IMR-90 (cell line): ENCODE measurements at regions not wholly inside any gene's neighbourhood (a gene's known extent, or its start where the extent isn't known, plus 50 kb on each side); places are given as distances from the start of the nearest gene placed in this dataset.

ENCODE experiments used
- ATAC-seq: fragments of 200-7000 bp; cut with Tn5 transposase; 2 replicates; pipeline ENCODE4 v1.9.1; 2020; ENCODE audit warnings: low read depth, mild to moderate bottlenecking, moderate library complexity
- BruUV-seq: library from RNA; stranded (reverse); fragments of 400-500 nt; replicated peaks from 2 replicates; lab custom pipeline; 2021; lab: Mats Ljungman, UMichigan
- CTCF ChIA-PET: fragments of 300-600 bp; formaldehyde crosslinking; extraction: SDS; loops from one replicate; lab custom pipeline; 2021; ENCODE audit warnings: antibody characterized with exemption; lab: Yijun Ruan, JAX
- POLR2A ChIA-PET: fragments of 300-600 bp; sonication (Branson Sonifier 250); formaldehyde crosslinking; loops from one replicate; lab custom pipeline; 2022; ENCODE audit warnings: antibody characterized with exemption; ENCODE audit not compliant: unreplicated experiment; lab: Charles Lee
- DNase-seq: peaks from one replicate; pipeline ENCODE4 v3.0.0; 2013
- H2AFZ ChIP-seq: replicated peaks from 2 replicates; pipeline ENCODE3; 2013; ENCODE audit warnings: low read length, mild to moderate bottlenecking; ENCODE audit not compliant: poor library complexity
- H2AK5ac ChIP-seq: 2 replicates; pipeline ENCODE4 v1.6.1; 2013; ENCODE audit warnings: low read depth, low read length, inconsistent platforms
- H2AK9ac ChIP-seq: replicated peaks from 2 replicates; pipeline ENCODE3; 2013; ENCODE audit warnings: mild to moderate bottlenecking, low read depth, low read length, moderate library complexity; ENCODE audit not compliant: poor library complexity
- H2BK120ac ChIP-seq: 2 replicates; pipeline ENCODE4 v1.6.1; 2013; ENCODE audit warnings: low read depth, low read length, inconsistent platforms
- H2BK15ac ChIP-seq: 3 replicates; pipeline ENCODE4 v1.6.1; 2013; ENCODE audit warnings: low read depth, low read length, inconsistent platforms
- H2BK20ac ChIP-seq: 2 replicates; pipeline ENCODE4 v1.6.1; 2013; ENCODE audit warnings: low read depth, mild to moderate bottlenecking, inconsistent platforms, low read length, moderate library complexity
- H2BK5ac ChIP-seq: 2 replicates; pipeline ENCODE4 v1.6.1; 2013; ENCODE audit warnings: mild to moderate bottlenecking, low read depth, low read length, inconsistent platforms; ENCODE audit not compliant: poor library complexity, severe bottlenecking
- H3K14ac ChIP-seq: replicated peaks from 2 replicates; pipeline ENCODE4 v1.6.1; 2013; ENCODE audit warnings: low read depth, low read length, inconsistent platforms
- H3K18ac ChIP-seq: 2 replicates; pipeline ENCODE4 v1.6.1; 2013; ENCODE audit warnings: low read depth, low read length, control low read depth
- H3K23ac ChIP-seq: 2 replicates; pipeline ENCODE4 v1.6.1; 2013; ENCODE audit warnings: low read depth, low read length, inconsistent platforms
- H3K27ac ChIP-seq: 2 replicates; pipeline ENCODE4 v1.5.1; 2013; ENCODE audit warnings: mild to moderate bottlenecking, control low read depth, low read length; ENCODE audit not compliant: insufficient read depth
- H3K27me3 ChIP-seq: 2 replicates; pipeline ENCODE4 v1.6.1; 2013; ENCODE audit warnings: low read length; ENCODE audit not compliant: control insufficient read depth, insufficient read depth
- H3K36me3 ChIP-seq: 2 replicates; pipeline ENCODE4 v1.6.1; 2013; ENCODE audit warnings: low read length, mixed read lengths; ENCODE audit not compliant: control insufficient read depth, insufficient read depth
- H3K4ac ChIP-seq: 2 replicates; pipeline ENCODE4 v1.6.1; 2013; ENCODE audit warnings: low read depth, low read length, inconsistent platforms
- H3K4me1 ChIP-seq: 2 replicates; pipeline ENCODE4 v1.6.1; 2013; ENCODE audit warnings: low read length, mixed read lengths; ENCODE audit not compliant: control insufficient read depth, insufficient read depth
- H3K4me2 ChIP-seq: 2 replicates; pipeline ENCODE4 v1.6.1; 2013; ENCODE audit warnings: low read depth, mild to moderate bottlenecking, control low read depth, low read length, moderate library complexity
- H3K4me3 ChIP-seq: 2 replicates; pipeline ENCODE4 v1.5.1; 2013; ENCODE audit warnings: low read depth, mild to moderate bottlenecking, control low read depth, low read length, moderate library complexity; ENCODE audit not compliant: insufficient read depth
- H3K56ac ChIP-seq: 2 replicates; pipeline ENCODE4 v1.6.1; 2013; ENCODE audit warnings: low read length, inconsistent platforms; ENCODE audit not compliant: insufficient read depth; ENCODE audit errors: extremely low read depth
- H3K79me1 ChIP-seq, 2 experiments: 2 replicates each; pipeline ENCODE4 v1.6.1; 2013; ENCODE audit warnings: low read length in 2 of 2, inconsistent platforms in 1 of 2, low read depth in 1 of 2
- H3K9ac ChIP-seq: 2 replicates; pipeline ENCODE4 v1.6.1; 2013; ENCODE audit warnings: low read depth, low read length, control low read depth
- H3K9me1 ChIP-seq: 2 replicates; pipeline ENCODE4 v1.6.1; 2013; ENCODE audit warnings: low read length, inconsistent platforms; ENCODE audit not compliant: insufficient read depth
- H3K9me3 ChIP-seq: 2 replicates; pipeline ENCODE4 v1.6.1; 2013; ENCODE audit warnings: low read length; ENCODE audit not compliant: control insufficient read depth, insufficient read depth
- H4K20me1 ChIP-seq: 2 replicates; pipeline ENCODE4 v1.6.1; 2013; ENCODE audit warnings: low read length, inconsistent platforms; ENCODE audit not compliant: insufficient read depth
- H4K5ac ChIP-seq: 2 replicates; pipeline ENCODE4 v1.6.1; 2013; ENCODE audit warnings: mild to moderate bottlenecking, low read depth, low read length, control low read depth
- H4K8ac ChIP-seq, 2 experiments: 2 replicates each; pipeline ENCODE4 v1.6.1; 2013; ENCODE audit warnings: low read depth in 2 of 2, low read length in 2 of 2, control low read depth in 1 of 2, inconsistent platforms in 1 of 2
- H4K91ac ChIP-seq: 2 replicates; pipeline ENCODE4 v1.6.1; 2013; ENCODE audit warnings: low read depth, low read length, inconsistent platforms; ENCODE audit not compliant: insufficient read depth
- MAFK ChIP-seq: IDR thresholded peaks from 2 replicates; pipeline ENCODE4 v1.6.1; 2012; ENCODE audit warnings: low read depth, low read length, improper control_type of control experiment
- RAD21 ChIP-seq: IDR thresholded peaks from 2 replicates; pipeline ENCODE4 v1.6.1; 2012; ENCODE audit warnings: low read length, improper control_type of control experiment
- WGBS, 2 experiments: methylation state at CpG; one replicate each; pipeline versions ENCODE4 v1.1.5 to v1.1.7; 2013; ENCODE audit warnings: missing lambda C conversion rate in 2 of 2; ENCODE audit not compliant: insufficient read length in 1 of 2; ENCODE audit errors: extremely low coverage in 2 of 2; 5-methylcytosine and 5-hydroxymethylcytosine counted together
- dilution Hi-C: fragments of 300-500 bp; cut with HindIII; formaldehyde crosslinking; loops from one replicate; pipeline ENCODE4 v1.14.3; 2018; ENCODE audit warnings: low sequenced_read_pairs; ENCODE audit not compliant: unreplicated experiment
- in situ Hi-C: fragments of 300-500 bp; cut with MboI; formaldehyde crosslinking; loops from 3 replicates; pipeline ENCODE4 v1.14.3; 2019; ENCODE audit warnings: low sequenced_read_pairs, inconsistent platforms, mixed read lengths
- intact Hi-C: fragments of 100-400 bp; cut with micrococcal nuclease; formaldehyde crosslinking; loops from 2 replicates; pipeline ENCODE4 v1.10.0; 2022

DNA sequence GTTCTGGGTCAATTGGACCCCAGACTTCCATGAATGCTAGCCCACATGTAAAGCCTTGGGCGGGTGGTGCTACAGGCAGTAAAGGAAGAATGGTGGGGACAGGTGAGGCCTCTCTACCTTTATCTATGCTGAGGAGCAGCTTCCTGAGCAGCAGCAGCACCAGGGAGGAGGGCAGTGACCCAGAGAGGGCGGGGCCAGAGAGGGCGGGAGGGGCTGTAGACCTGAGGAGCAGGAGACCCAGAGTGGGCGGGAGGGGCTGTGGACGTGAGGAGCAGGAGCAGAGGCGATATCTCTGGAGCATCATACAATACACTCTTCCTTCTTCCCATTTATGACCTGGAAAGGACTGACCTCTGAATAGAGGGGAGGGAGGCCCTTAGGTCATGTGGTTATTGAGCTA lies 165.9 kb downstream of the MTRR start:
- H3K23ac ChIP-seq = no peak overlapping the region
- no peak overlapping the region for H3K4me2 ChIP-seq
- H3K4ac ChIP-seq = no peak overlapping the region
- H2AK5ac ChIP-seq = no peak overlapping the region
- TF ChIP-seq RAD21 (no peak), MAFK (no peak)
- H3K9me3 ChIP-seq = no peaks in the 10 kb centered on the region
- intact Hi-C loops = no loop called here
- H3K27me3 ChIP-seq = no peaks in the 10 kb centered on the region
- H4K91ac ChIP-seq = no peak overlapping the region
- DNase-seq = no peak
- no peaks in the 10 kb centered on the region for H3K9me1 ChIP-seq
- in situ Hi-C loops = no loop called here
- H3K4me1 ChIP-seq = no peaks in the 10 kb centered on the region
- H3K9ac ChIP-seq = no peak overlapping the region
- no peak overlapping the region for H3K18ac ChIP-seq
- H2AK9ac ChIP-seq = no peak overlapping the region
- no CpG with 5 or more reads among the region's 6 CpGs for WGBS, 2 experiments
- no peak overlapping the region for H2BK20ac ChIP-seq
- no peak overlapping the region for H3K4me3 ChIP-seq
- CTCF ChIA-PET = no interaction called here
- H3K27ac ChIP-seq = no peak overlapping the region
- no peak overlapping the region for H4K8ac ChIP-seq
- no peaks in the 10 kb centered on the region for H3K36me3 ChIP-seq
- H2AFZ ChIP-seq = no peak overlapping the region
- H3K14ac ChIP-seq = no peak overlapping the region
- no peak for ATAC-seq
- POLR2A ChIA-PET = no interaction called here
- no TSS peak for BruUV-seq
- no peaks in the 10 kb centered on the region for H4K20me1 ChIP-seq
- no peak overlapping the region for H2BK5ac ChIP-seq
- no peak overlapping the region for H2BK15ac ChIP-seq
- no peak overlapping the region for H4K5ac ChIP-seq
- H3K79me1 ChIP-seq = no peaks in the 10 kb centered on the region
- H3K56ac ChIP-seq = no peak overlapping the region
- no peak overlapping the region for H2BK120ac ChIP-seq
- dilution Hi-C loops = no loop called here
